AG04449 (cell line): ENCODE measurements at regions not wholly inside any gene's neighbourhood (a gene's known extent, or its start where the extent isn't known, plus 50 kb on each side); places are given as distances from the start of the nearest gene placed in this dataset.

Experiments
- CTCF ChIA-PET: fragments of 350-600 bp; formaldehyde crosslinking; extraction: SDS; loops from one replicate; lab custom pipeline; 2021; ENCODE audit warnings: antibody characterized with exemption; lab: Yijun Ruan, JAX
- POLR2A ChIA-PET: fragments of 400-600, 350-600 bp; formaldehyde crosslinking; extraction: SDS; loops from one replicate; lab custom pipeline; 2020; ENCODE audit warnings: antibody characterized with exemption, inconsistent platforms; lab: Yijun Ruan, JAX
- DNase-seq: peaks from one replicate; pipeline ENCODE4 v3.0.0-alpha.2; 2010; ENCODE audit warnings: low read depth, low spot score
- H3K4me3 ChIP-seq: 2 replicates; pipeline ENCODE4 v1.5.1; 2011; ENCODE audit warnings: low read depth, mild to moderate bottlenecking, control low read depth, low read length
- CTCF ChIP-seq: IDR thresholded peaks from one replicate; pipeline ENCODE4 v1.5.1; 2011; ENCODE audit warnings: mild to moderate bottlenecking, moderate library complexity, low read length, control low read depth, inconsistent platforms; ENCODE audit not compliant: insufficient read depth; ENCODE audit errors: missing control alignments

DNA sequence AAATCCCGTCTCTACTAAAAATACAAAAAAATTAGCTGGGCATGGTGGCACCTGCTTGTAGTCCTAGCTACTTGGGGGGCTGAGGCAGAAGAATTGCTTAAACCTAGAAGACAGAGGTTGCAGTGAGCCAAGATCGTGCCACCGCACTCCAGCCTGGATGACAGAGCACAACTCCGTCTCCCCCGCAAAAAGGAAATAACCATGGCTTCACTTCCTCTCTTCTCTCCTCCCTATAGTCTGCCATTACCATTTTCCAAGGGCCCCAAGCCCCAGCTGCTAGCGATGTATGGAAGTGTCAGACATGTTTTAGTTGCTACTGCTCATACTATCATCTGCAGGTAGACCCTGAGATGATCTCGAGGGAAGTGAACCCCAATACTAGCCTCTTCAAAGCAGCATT is 177.3 kb upstream of the FAM9B start:
- DNase-seq = no peak
- TF ChIP-seq CTCF = no peak
- POLR2A ChIA-PET = no interaction called here
- no peak overlapping the region for H3K4me3 ChIP-seq
- CTCF ChIA-PET = no interaction called here

DNA sequence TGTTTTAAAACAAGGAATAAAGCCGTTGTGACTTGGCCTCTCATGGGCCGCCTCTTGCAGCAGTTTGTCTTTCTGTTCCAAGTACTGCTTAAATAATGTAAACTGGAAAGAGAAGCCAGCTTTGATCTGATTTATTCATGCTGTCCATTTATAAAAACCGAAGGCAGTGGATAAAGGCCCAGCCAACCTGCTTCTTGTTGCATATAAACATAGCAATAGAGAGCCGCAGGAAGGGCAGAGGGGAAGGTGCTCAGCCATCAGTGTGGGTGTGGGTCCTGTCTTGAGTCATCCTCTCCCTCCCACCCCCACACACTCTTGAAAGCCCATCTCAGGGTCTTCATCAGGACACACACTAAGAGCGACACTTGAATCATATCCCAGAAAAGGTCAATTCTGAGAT is 187.9 kb upstream of the FAM9B start:
- no peak for DNase-seq
- no peak for TF ChIP-seq CTCF
- H3K4me3 ChIP-seq = no peak overlapping the region
- ChIA-PET CTCF (no interaction called here), POLR2A (no interaction called here)

GRCh38 chrX:9222299-9222698 is 188.4 kb upstream of the FAM9B start:
- POLR2A ChIA-PET = no interaction called here
- no peak overlapping the region for H3K4me3 ChIP-seq
- TF ChIP-seq CTCF = no peak
- CTCF ChIA-PET = no interaction called here
- DNase-seq = no peak

GRCh38 chrX:9227276-9227675 is 193.3 kb upstream of the FAM9B start:
- ChIA-PET CTCF (no interaction called here), POLR2A (no interaction called here)
- no peak overlapping the region for H3K4me3 ChIP-seq
- no peak for DNase-seq
- no peak for TF ChIP-seq CTCF

DNA sequence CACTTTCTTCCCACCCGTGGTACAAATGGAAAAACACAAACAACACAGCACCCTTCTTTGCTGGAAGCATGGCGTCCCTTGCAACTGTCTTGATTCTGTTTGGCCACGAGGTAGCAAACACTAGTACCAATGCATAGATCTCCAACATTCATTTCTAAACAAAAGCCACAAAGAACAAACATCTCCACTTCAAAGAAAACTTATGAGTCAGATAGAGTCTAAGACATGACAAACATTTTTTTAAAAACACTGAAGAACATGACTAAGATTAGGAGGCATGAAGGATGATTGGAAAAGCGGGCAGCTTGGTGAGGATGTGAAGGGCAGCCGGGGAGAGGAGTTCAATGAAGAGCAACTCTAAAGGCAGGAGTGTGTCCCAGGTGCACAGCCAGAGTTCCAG is 197.6 kb upstream of the FAM9B start:
- ChIA-PET CTCF (no interaction called here), POLR2A (no interaction called here)
- no peak for DNase-seq
- no peak overlapping the region for H3K4me3 ChIP-seq
- TF ChIP-seq CTCF = no peak

GRCh38 chrX:9233141-9233540 is 199.2 kb upstream of the FAM9B start:
- CTCF ChIA-PET = no interaction called here
- H3K4me3 ChIP-seq = no peak overlapping the region
- POLR2A ChIA-PET = no interaction called here
- DNase-seq = no peak
- no peak for TF ChIP-seq CTCF

GRCh38 chrX:9234315-9234714 is 200.4 kb upstream of the FAM9B start:
- CTCF ChIA-PET = no interaction called here
- no peak for TF ChIP-seq CTCF
- POLR2A ChIA-PET = no interaction called here
- no peak for DNase-seq
- H3K4me3 ChIP-seq = no peak overlapping the region
